Keratinocyte (primary cell): ENCODE measurements at regions not wholly inside any gene's neighbourhood (a gene's known extent, or its start where the extent isn't known, plus 50 kb on each side); places are given as distances from the start of the nearest gene placed in this dataset.

Experiments
- DNase-seq: peaks from one replicate; pipeline ENCODE4 v3.0.0-alpha.2; 2011; ENCODE audit warnings: low read depth, missing footprints, low spot score
- FAIRE-seq: peaks from 2 replicates; lab custom pipeline; 2011; peaks lifted over from hg19 to GRCh38; lab: Jason Lieb, UNC
- H2AFZ ChIP-seq: 2 replicates; pipeline ENCODE4 v1.6.0; 2012; ENCODE audit warnings: low read length, control low read depth, inconsistent platforms; ENCODE audit not compliant: control insufficient read depth
- H3K27ac ChIP-seq: 2 replicates; pipeline ENCODE4 v1.5.1; 2011; ENCODE audit warnings: low read length; ENCODE audit not compliant: control insufficient read depth, insufficient read depth
- H3K27me3 ChIP-seq: 3 replicates; pipeline ENCODE4 v1.6.0; 2011; ENCODE audit warnings: low read length; ENCODE audit not compliant: control insufficient read depth, insufficient read depth; ENCODE audit errors: extremely low read depth
- H3K36me3 ChIP-seq, 2 experiments: 2 replicates in 1 of 2; 3 replicates in 1 of 2; pipeline ENCODE4 v1.5.1; 2011; ENCODE audit warnings: low read length in 2 of 2, mild to moderate bottlenecking in 1 of 2; ENCODE audit not compliant: control insufficient read depth in 2 of 2, insufficient read depth in 2 of 2; ENCODE audit errors: extremely low read depth in 1 of 2
- H3K4me1 ChIP-seq: 3 replicates; pipeline ENCODE4 v1.5.1; 2011; ENCODE audit warnings: low read length; ENCODE audit not compliant: control insufficient read depth, insufficient read depth; ENCODE audit errors: extremely low read depth
- H3K4me2 ChIP-seq: 3 replicates; pipeline ENCODE4 v1.6.0; 2011; ENCODE audit warnings: low read depth, low read length; ENCODE audit not compliant: control insufficient read depth, insufficient read depth; ENCODE audit errors: extremely low read depth
- H3K4me3 ChIP-seq, 3 experiments: fragments of 200-600 bp in 1 of 3; sonication (generic) in 1 of 3; 2 replicates in 2 of 3; 3 replicates in 1 of 3; pipeline ENCODE4 v1.5.1; 2011 to 2016; ENCODE audit warnings: low read length in 3 of 3, mild to moderate bottlenecking in 3 of 3, control low read depth in 2 of 3, inconsistent platforms in 1 of 3, low read depth in 1 of 3, mixed read lengths in 1 of 3, mixed run types in 1 of 3, moderate library complexity in 1 of 3; ENCODE audit not compliant: control insufficient read depth in 2 of 3, insufficient read depth in 2 of 3; ENCODE audit errors: extremely low read depth in 1 of 3
- H3K79me2 ChIP-seq: 2 replicates; pipeline ENCODE4 v1.6.0; 2012; ENCODE audit warnings: low read length; ENCODE audit not compliant: control insufficient read depth, insufficient read depth
- H3K9ac ChIP-seq: 3 replicates; pipeline ENCODE4 v1.6.0; 2011; ENCODE audit warnings: low read length; ENCODE audit not compliant: control insufficient read depth, insufficient read depth; ENCODE audit errors: extremely low read depth
- H3K9me1 ChIP-seq: 3 replicates; pipeline ENCODE4 v1.6.0; 2011; ENCODE audit warnings: low read length; ENCODE audit not compliant: control insufficient read depth, insufficient read depth; ENCODE audit errors: extremely low read depth
- H3K9me3 ChIP-seq: 2 replicates; pipeline ENCODE4 v1.5.1; 2012; ENCODE audit warnings: low read depth, low read length; ENCODE audit not compliant: control insufficient read depth
- H4K20me1 ChIP-seq: 3 replicates; pipeline ENCODE4 v1.6.0; 2011; ENCODE audit warnings: low read length; ENCODE audit not compliant: control insufficient read depth, insufficient read depth; ENCODE audit errors: extremely low read depth
- CTCF ChIP-seq, 3 experiments: IDR thresholded peaks in 1 of 3; conservative IDR thresholded peaks in 1 of 3; optimal IDR thresholded peaks in 1 of 3; 2 replicates in 2 of 3; 3 replicates in 1 of 3; pipeline versions ENCODE3 to v1.5.1; 2011; ENCODE audit warnings: low read length in 3 of 3, mild to moderate bottlenecking in 3 of 3, moderate library complexity in 2 of 3, control low read depth in 1 of 3, inconsistent platforms in 1 of 3; ENCODE audit not compliant: insufficient read depth in 2 of 3; ENCODE audit errors: extremely low read depth in 1 of 3
- EZH2 ChIP-seq: IDR thresholded peaks from one replicate; pipeline ENCODE4 v1.6.1; 2012; ENCODE audit warnings: inconsistent platforms, mild to moderate bottlenecking, low read length, moderate library complexity
- dilution Hi-C: fragments of 300-500 bp; cut with MboI; formaldehyde crosslinking; loops from one replicate; pipeline ENCODE4 v1.7.0; 2020; ENCODE audit warnings: low sequenced_read_pairs; ENCODE audit not compliant: extremely low pct_ligation_motif_present

GRCh38 chr3:35919160-35919559, 279.8 kb downstream of the ARPP21 start:
- FAIRE-seq (no peak), DNase-seq (no peak)
- H4K20me1 ChIP-seq, result no peaks in the 10 kb centered on the region
- H3K9me3 ChIP-seq, result no peaks in the 10 kb centered on the region
- dilution Hi-C loops, result no loop called here
- H3K4me1 ChIP-seq, result no peaks in the 10 kb centered on the region
- no peaks in the 10 kb centered on the region for H3K36me3 ChIP-seq
- H3K27ac ChIP-seq, result no peak overlapping the region
- no peaks in the 10 kb centered on the region for H3K9me1 ChIP-seq
- H3K4me2 ChIP-seq, result no peak overlapping the region
- H3K27me3 ChIP-seq, result no peaks in the 10 kb centered on the region
- H2AFZ ChIP-seq, result no peak overlapping the region
- no peak for TF ChIP-seq CTCF (optimal IDR thresholded peaks at IDR 0.05 in 1 of 3, IDR thresholded peaks at IDR 0.05 in 1 of 3, conservative IDR thresholded peaks at IDR 0.05 in 1 of 3; ENCODE audit: extremely low read depth in 1 of 3, insufficient read depth in 2 of 3, low read length in 3 of 3)
- no peak for TF ChIP-seq EZH2
- no peak overlapping the region for H3K9ac ChIP-seq
- no peaks in the 10 kb centered on the region for H3K79me2 ChIP-seq
- H3K4me3 ChIP-seq, result no peak overlapping the region

DNA sequence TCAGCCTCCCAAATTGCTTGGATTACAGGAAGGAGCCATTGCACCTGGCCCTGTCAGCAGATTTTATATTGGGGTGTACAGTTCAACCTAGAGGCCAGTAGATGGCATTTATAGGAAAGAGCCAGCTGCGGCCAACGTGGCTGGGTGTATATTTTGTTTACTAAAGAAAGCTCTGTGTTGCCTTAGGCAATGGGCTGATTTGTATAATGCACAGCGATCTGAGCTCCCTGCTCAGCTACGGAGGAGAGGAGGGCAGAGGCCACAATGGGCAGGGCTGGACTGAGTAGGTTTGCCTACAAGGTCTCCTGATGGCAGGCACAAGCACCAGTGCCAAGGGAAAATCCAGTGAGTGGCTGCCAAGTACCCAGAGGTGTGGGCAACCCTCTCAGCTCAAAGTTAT, 282.4 kb downstream of the ARPP21 start:
- no peaks in the 10 kb centered on the region for H3K27me3 ChIP-seq
- H3K9ac ChIP-seq, result no peak overlapping the region
- DNase-seq, result no peak
- H3K4me1 ChIP-seq, result no peaks in the 10 kb centered on the region
- H3K9me3 ChIP-seq, result no peaks in the 10 kb centered on the region
- H2AFZ ChIP-seq, result no peak overlapping the region
- no peak for FAIRE-seq
- no peaks in the 10 kb centered on the region for H3K36me3 ChIP-seq
- no peaks in the 10 kb centered on the region for H4K20me1 ChIP-seq
- no peak overlapping the region for H3K4me2 ChIP-seq
- H3K27ac ChIP-seq, result no peak overlapping the region
- dilution Hi-C loops, result no loop called here
- no peaks in the 10 kb centered on the region for H3K79me2 ChIP-seq
- TF ChIP-seq EZH2, result no peak
- no peak for TF ChIP-seq CTCF (optimal IDR thresholded peaks at IDR 0.05 in 1 of 3, IDR thresholded peaks at IDR 0.05 in 1 of 3, conservative IDR thresholded peaks at IDR 0.05 in 1 of 3; ENCODE audit: extremely low read depth in 1 of 3, insufficient read depth in 2 of 3, low read length in 3 of 3)
- H3K9me1 ChIP-seq, result no peaks in the 10 kb centered on the region
- no peak overlapping the region for H3K4me3 ChIP-seq
